ENCODE measurements at regions not wholly inside any gene's neighbourhood (a gene's known extent, or its start where the extent isn't known, plus 50 kb on each side); places are given as distances from the start of the nearest gene placed in this dataset.

DNA sequence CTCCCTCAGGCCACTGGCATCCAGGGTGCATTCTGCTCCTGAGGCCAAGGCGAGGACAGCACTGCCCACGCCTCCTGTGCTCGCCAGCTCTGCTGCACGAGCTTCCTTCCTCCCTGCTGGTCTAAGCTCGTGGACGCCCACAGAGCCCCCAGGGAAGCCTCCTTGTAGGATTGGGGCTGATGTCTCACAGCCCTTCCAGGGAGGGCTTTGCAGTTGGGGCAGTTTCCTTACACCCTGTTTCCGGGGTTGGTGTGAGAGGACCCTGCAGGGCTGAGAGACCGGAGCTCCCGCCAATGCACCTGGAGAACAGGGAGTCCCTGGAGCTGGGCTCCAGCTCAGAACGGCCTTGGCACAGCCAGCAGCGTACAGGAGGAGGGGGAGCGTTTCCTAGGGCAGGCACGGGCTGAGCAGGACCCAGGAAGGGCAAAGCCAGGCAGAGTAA, 172.4 kb upstream of the PDE10A start:
- no peak overlapping the region for H3K27ac Mint-ChIP-seq
- H3K4me1 Mint-ChIP-seq (ENCODE audit: low read depth) = no peaks in the 10 kb centered on the region

DNA sequence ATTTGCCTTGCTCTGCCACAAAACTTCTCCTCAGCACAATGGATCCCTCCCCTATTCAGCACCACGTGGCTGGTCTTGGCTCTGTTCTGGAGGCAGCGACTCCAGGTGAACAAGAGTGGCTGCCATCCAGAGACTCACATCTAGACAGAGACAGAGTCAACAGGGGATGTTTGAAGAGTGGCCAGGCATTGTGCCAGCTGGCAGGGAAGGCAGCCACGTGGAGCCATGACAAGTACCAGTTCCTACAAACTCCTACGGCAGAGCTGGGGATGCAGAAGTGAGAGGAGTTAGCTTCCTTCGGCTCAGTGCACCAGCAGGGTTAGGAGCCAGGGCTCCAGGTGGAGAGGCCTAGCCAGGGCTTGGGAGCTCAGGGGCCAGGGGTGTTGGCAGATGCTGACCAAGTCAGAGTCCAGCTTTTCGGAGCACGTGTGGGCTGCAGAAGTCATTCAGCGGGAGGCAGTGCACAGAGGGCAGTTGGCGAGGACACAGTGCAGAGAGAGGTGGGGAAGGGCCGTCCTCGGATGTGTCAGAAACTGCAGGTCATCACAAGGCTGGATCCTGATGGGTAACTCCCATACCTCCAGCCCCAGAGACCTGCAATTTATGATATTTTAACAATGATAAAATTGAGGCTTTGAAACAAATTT, 171.7 kb upstream of the PDE10A start:
- no peaks in the 10 kb centered on the region for H3K4me1 Mint-ChIP-seq (ENCODE audit: low read depth)
- TF ChIP-seq, protein P1, sequence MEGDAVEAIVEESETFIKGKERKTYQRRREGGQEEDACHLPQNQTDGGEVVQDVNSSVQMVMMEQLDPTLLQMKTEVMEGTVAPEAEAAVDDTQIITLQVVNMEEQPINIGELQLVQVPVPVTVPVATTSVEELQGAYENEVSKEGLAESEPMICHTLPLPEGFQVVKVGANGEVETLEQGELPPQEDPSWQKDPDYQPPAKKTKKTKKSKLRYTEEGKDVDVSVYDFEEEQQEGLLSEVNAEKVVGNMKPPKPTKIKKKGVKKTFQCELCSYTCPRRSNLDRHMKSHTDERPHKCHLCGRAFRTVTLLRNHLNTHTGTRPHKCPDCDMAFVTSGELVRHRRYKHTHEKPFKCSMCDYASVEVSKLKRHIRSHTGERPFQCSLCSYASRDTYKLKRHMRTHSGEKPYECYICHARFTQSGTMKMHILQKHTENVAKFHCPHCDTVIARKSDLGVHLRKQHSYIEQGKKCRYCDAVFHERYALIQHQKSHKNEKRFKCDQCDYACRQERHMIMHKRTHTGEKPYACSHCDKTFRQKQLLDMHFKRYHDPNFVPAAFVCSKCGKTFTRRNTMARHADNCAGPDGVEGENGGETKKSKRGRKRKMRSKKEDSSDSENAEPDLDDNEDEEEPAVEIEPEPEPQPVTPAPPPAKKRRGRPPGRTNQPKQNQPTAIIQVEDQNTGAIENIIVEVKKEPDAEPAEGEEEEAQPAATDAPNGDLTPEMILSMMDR (IDR thresholded peaks at IDR 0.05; ENCODE audit: unreplicated experiment) = no peak
- peaks cover 3% of the 10 kb centered on the region for H3K9me3 Mint-ChIP-seq (ENCODE audit: low read depth)
- no peak for DNase-seq (ENCODE audit: low spot score, unreplicated experiment)
- H3K27me3 Mint-ChIP-seq = peaks cover 44% of the 10 kb centered on the region
- H3K4me3 Mint-ChIP-seq (ENCODE audit: low read depth) = no peak overlapping the region
- H3K27ac Mint-ChIP-seq = no peak overlapping the region
- no peaks in the 10 kb centered on the region for H3K36me3 Mint-ChIP-seq (ENCODE audit: insufficient read depth)

More for the DNA sequence above, 172.4 kb upstream of the PDE10A start:
- TF ChIP-seq, protein P1 (IDR thresholded peaks at IDR 0.05; ENCODE audit: unreplicated experiment) = no peak
- no peak for DNase-seq (ENCODE audit: low spot score, unreplicated experiment)
- Mint-ChIP-seq H3K4me3 (ENCODE audit: low read depth) (no peak overlapping the region), H3K36me3 (ENCODE audit: insufficient read depth) (no peaks in the 10 kb centered on the region), H3K27me3 (peaks cover 43% of the 10 kb centered on the region), H3K9me3 (ENCODE audit: low read depth) (peaks cover 4% of the 10 kb centered on the region)

DNA sequence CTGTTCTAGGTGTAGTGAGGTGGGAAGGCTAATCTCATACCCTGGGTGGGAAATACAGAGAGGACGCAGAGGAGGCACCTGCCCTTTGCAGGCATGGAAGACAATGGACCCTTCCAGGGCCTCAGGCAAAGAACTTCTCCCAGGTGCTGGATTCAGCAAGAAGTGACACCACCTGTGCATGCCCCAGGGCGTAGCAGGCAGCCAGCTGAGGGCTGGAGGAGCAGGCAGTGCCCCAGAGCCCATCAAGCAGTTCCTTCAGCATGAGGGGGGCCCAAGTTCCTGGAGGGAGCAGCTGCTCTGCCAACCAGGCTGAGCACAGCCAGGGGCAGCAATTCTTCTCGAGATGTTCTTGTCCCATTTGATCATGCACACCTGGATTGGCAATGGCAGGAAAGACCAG, 170.3 kb upstream of the PDE10A start:
- H3K4me3 Mint-ChIP-seq (ENCODE audit: low read depth) = no peak overlapping the region
- no peaks in the 10 kb centered on the region for H3K9me3 Mint-ChIP-seq (ENCODE audit: low read depth)
- H3K36me3 Mint-ChIP-seq (ENCODE audit: insufficient read depth) = no peaks in the 10 kb centered on the region
- TF ChIP-seq, protein P1 (IDR thresholded peaks at IDR 0.05; ENCODE audit: unreplicated experiment) = no peak
- peaks cover 51% of the 10 kb centered on the region for H3K27me3 Mint-ChIP-seq
- no peaks in the 10 kb centered on the region for H3K4me1 Mint-ChIP-seq (ENCODE audit: low read depth)
- no peak for DNase-seq (ENCODE audit: low spot score, unreplicated experiment)
- H3K27ac Mint-ChIP-seq = no peak overlapping the region

DNA sequence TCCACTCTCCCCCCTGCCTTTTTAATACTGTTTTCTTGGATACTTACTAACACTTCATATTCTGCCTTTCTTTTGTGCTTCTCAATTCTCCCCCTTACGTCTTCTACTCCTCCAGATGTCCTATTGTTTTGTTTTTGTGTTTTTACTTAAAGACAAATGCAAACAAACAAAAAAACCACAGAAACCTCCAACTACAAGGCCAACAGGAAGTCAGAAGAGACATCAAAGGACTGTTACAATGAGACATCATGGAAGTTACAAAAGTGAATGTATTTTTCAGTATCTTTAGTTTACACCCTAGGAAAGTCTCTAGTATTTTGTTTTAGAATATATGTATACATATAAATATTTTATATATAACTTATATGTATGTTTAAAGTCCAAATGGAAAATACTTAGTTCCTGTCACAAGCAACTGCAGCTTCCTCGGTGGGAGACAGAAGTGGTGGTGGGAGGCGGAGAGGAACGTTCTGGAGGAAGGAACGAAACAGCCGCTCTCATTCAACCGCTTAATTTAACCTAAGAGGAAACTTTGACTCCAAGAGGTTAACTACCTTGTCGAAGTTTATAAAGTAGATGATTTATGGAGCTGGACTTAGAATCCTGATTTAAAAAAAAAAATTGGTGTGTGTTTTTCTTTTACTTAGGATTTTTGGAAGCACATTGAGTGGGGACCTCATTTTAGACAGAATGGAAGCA, 168.9 kb upstream of the PDE10A start:
- no peaks in the 10 kb centered on the region for H3K4me1 Mint-ChIP-seq (ENCODE audit: low read depth)
- no peaks in the 10 kb centered on the region for H3K9me3 Mint-ChIP-seq (ENCODE audit: low read depth)
- no peaks in the 10 kb centered on the region for H3K36me3 Mint-ChIP-seq (ENCODE audit: insufficient read depth)
- TF ChIP-seq, protein P1 (IDR thresholded peaks at IDR 0.05; ENCODE audit: unreplicated experiment) = no peak
- no peak overlapping the region for H3K27ac Mint-ChIP-seq
- no peak overlapping the region for H3K4me3 Mint-ChIP-seq (ENCODE audit: low read depth)
- no peak for DNase-seq (ENCODE audit: low spot score, unreplicated experiment)
- peaks cover 60% of the 10 kb centered on the region for H3K27me3 Mint-ChIP-seq

DNA sequence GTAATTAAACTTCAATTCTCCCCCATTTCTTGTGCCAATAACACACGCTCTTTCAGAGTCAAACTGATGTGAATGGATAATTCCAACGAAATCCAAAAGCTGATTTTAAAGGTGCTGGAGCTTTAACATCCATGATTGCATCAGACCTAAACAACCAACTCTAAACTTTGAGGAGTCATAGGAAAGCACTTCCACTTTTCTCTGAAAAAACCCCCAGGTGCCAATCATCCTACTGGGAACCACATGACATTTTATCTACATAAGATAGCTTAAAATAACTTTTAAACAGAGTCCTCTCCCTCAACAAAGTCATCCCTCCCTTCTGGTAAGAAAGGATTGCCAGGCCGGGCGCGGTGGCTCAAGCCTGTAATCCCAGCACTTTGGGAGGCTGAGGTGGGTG, 167.7 kb upstream of the PDE10A start:
- TF ChIP-seq, protein P1 (IDR thresholded peaks at IDR 0.05; ENCODE audit: unreplicated experiment) = no peak
- Mint-ChIP-seq H3K36me3 (ENCODE audit: insufficient read depth) (no peaks in the 10 kb centered on the region), H3K9me3 (ENCODE audit: low read depth) (no peaks in the 10 kb centered on the region), H3K4me1 (ENCODE audit: low read depth) (no peaks in the 10 kb centered on the region), H3K27me3 (peaks cover 54% of the 10 kb centered on the region), H3K27ac (no peak overlapping the region), H3K4me3 (ENCODE audit: low read depth) (no peak overlapping the region)
- no peak for DNase-seq (ENCODE audit: low spot score, unreplicated experiment)
